ENCODE measurements at regions not wholly inside any gene's neighbourhood (a gene's known extent, or its start where the extent isn't known, plus 50 kb on each side); places are given as distances from the start of the nearest gene placed in this dataset.

DNA sequence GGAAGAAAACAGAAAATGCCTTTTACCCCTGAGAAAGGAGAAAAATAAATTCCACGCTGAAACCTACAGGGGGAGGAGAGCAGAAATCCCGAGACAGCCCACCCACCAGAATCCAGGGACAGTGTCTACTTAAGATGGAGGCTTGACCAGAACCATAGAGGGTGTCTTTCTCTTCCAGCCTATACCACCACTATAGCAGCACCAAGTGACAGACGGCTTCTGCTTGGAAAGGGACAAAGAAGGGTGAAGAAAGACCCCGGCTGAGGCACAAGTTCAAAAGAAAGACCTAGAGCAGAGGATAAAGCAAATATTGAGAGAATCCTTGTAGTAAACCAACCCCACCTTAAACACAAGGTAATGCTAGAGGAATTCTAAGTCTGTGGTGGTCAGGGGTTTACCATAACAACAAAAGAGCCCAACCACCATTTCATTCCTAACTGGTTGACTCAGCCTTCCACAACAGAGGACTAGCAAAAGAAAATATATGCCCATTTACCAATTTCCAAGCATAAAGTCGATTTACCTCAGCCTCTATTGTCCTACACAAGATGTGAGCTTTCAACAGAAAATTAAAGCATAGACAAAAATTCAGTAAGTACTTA, 105.3 kb upstream of the FOXG1 start:
- DNase-seq (no peak), ATAC-seq (no peak)
- H3K4me3 Mint-ChIP-seq = no peak overlapping the region
- H3K4me1 Mint-ChIP-seq = no peaks in the 10 kb centered on the region
- H3K36me3 Mint-ChIP-seq = no peaks in the 10 kb centered on the region
- CTCF ChIA-PET = no interaction called here
- H3K27me3 Mint-ChIP-seq = no peaks in the 10 kb centered on the region
- peaks cover 3% of the 10 kb centered on the region for H3K9me3 Mint-ChIP-seq (ENCODE audit: low read depth)
- no peak overlapping the region for H3K27ac Mint-ChIP-seq

DNA sequence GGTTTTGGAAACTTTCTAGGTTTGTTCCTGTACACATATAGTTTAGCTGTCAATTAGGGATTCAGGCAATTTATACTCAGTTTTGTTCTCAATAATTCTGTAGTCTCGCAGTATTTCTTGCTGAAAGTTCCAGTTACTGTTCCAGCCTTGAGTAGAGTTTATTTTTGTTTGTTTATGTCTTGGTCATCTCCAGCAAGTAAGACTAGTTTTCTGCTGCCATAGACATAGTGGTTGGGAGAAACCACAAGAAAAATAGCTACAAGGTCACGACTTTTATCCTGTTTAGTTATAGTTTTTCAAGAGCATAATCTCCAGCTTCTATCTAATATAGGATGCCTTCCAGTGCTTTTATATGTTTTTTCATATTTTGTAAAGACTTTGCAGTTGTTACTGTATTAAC, 99.6 kb upstream of the FOXG1 start:
- CTCF ChIA-PET = no interaction called here

DNA sequence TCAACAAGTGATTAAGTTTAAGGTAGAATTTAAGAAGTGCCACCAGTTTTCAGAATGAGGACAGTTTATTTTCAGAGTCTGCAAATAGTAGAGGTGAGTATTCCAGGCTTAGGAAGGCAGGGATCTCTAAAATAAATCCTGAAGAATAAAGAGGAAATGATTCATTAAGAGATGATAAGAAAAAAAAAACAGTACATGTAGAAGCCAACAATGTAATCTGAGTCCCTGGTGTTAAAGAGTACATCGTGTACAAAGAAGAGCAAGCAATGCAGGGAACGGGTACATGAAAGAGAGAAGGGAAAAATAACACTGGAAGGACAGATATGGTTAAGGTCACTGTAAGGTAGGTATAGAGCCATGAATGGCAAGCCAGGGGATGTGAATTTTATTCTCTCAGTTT, 95.2 kb upstream of the FOXG1 start:
- ATAC-seq = no peak
- Mint-ChIP-seq H3K27me3 (no peaks in the 10 kb centered on the region), H3K4me1 (no peaks in the 10 kb centered on the region), H3K9me3 (ENCODE audit: low read depth) (peaks cover 18% of the 10 kb centered on the region), H3K36me3 (no peaks in the 10 kb centered on the region), H3K27ac (no peak overlapping the region), H3K4me3 (no peak overlapping the region)
- CTCF ChIA-PET = no interaction called here
- DNase-seq = no peak

More for the DNA sequence above, 99.6 kb upstream of the FOXG1 start:
- Mint-ChIP-seq H3K27ac (no peak overlapping the region), H3K9me3 (ENCODE audit: low read depth) (peaks cover 9% of the 10 kb centered on the region), H3K27me3 (no peaks in the 10 kb centered on the region), H3K36me3 (no peaks in the 10 kb centered on the region), H3K4me3 (no peak overlapping the region), H3K4me1 (no peaks in the 10 kb centered on the region)
- DNase-seq (no peak), ATAC-seq (no peak)

DNA sequence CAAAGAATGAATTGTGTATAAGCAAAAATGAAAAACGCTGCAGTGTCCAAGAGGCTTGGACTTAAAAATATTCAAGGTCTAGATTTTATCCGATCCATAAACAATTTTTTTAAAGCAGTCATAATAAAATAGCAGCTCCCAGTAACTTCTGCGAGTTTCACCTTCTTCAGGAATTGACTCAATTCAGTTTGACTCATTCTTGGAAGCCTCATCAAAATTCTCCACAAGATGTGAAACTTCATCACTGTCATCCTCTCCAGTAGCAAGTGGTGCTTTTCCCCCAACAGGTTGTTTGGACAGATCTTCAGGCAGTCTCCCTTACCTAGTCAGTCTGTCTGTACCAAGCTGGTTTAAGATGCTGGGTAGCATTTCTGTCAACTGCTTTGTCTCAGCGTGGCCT, 93.5 kb upstream of the FOXG1 start:
- H3K4me1 Mint-ChIP-seq = no peaks in the 10 kb centered on the region
- CTCF ChIA-PET = no interaction called here

DNA sequence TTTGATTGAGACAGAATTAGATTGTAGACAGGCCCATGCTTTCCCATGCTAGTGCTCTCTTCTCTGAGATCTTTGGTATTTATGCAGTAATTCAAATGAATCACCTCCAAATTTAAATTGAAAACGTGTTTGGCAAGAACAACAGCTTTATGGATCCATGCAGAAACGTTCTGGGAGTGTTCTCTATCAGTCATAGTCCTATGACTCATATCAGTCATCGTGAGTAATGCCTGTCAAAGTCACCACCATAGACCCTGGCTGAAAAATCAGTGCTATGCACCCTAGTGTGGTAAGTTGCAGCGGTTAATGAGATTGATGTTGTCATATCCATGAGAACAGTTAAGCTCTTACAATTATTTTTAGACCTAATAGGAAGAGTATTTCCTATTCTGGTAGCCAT, 90.1 kb upstream of the FOXG1 start:
- CTCF ChIA-PET = no interaction called here
- DNase-seq (no peak), ATAC-seq (no peak)
- peaks cover 20% of the 10 kb centered on the region for H3K9me3 Mint-ChIP-seq (ENCODE audit: low read depth)
- H3K4me1 Mint-ChIP-seq = no peaks in the 10 kb centered on the region
- no peak overlapping the region for H3K4me3 Mint-ChIP-seq
- H3K36me3 Mint-ChIP-seq = no peaks in the 10 kb centered on the region
- no peaks in the 10 kb centered on the region for H3K27me3 Mint-ChIP-seq
- no peak overlapping the region for H3K27ac Mint-ChIP-seq

More for the DNA sequence above, 93.5 kb upstream of the FOXG1 start:
- H3K27me3 Mint-ChIP-seq = no peaks in the 10 kb centered on the region
- H3K27ac Mint-ChIP-seq = no peak overlapping the region
- H3K4me3 Mint-ChIP-seq = no peak overlapping the region
- peaks cover 20% of the 10 kb centered on the region for H3K9me3 Mint-ChIP-seq (ENCODE audit: low read depth)
- no peak for ATAC-seq
- no peak for DNase-seq
- no peaks in the 10 kb centered on the region for H3K36me3 Mint-ChIP-seq

DNA sequence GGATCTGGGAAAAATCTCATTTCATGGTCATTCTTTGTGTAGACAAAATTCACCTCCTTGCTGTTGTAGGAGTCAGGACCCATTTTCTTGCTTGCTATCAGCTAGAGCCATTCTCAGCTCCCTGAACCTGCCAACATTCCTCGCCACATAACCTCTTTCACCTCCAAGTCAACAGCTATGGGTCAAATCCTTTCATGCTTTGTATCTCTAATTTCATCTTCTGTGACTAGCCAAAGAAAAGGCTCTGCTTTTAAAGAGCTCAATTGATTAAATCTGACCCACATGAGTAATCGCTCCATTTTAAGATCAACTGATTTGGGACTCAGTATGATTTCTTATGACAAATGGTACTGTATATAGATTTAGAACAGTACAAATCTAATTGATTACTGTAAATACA, 89.2 kb upstream of the FOXG1 start:
- H3K4me1 Mint-ChIP-seq = no peaks in the 10 kb centered on the region
- CTCF ChIA-PET = no interaction called here
- no peak overlapping the region for H3K4me3 Mint-ChIP-seq
- H3K36me3 Mint-ChIP-seq = no peaks in the 10 kb centered on the region
- H3K27me3 Mint-ChIP-seq = no peaks in the 10 kb centered on the region
- DNase-seq = no peak
- peaks cover 17% of the 10 kb centered on the region for H3K9me3 Mint-ChIP-seq (ENCODE audit: low read depth)
- no peak overlapping the region for H3K27ac Mint-ChIP-seq
- ATAC-seq = no peak

DNA sequence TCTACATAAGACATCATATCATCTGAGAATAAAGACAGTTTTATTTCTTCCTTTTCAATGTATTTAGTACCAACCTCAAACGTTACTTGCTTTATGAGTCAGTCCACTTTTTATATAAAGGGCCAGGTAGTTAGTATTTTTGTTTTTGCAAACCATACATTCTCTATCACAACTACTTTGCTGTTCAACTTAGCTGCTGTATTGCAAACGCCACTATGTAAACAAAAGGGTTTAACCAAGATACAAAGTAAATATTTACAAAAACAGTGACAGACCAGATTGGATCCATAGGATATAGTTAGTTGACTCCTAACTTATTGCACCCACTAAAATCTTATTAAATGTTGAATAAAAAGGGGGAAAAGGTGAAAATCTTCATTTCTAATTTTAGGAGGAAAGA, 87.7 kb upstream of the FOXG1 start:
- no peaks in the 10 kb centered on the region for H3K27me3 Mint-ChIP-seq
- no peak for ATAC-seq

DNA sequence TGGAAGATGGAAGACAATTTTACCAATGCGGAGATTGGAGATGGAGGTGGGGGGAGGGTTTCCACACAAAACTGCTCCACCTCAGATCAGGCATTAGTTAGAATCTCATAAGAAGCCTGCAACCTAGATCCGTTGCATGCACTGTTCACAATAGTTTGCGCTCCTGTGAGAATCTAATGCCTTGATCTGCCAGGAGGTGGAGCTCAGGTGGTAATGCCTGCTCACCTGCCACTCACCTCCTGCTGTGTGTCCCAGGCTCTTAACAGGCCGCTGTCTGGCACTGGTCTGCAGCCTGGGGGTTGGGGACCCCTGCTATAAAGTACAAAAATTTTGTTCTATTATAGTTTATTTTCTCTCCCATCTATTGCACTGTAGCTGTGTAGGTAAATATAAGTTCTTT, 84.9 kb upstream of the FOXG1 start:
- CTCF ChIA-PET = no interaction called here
- H3K9me3 Mint-ChIP-seq (ENCODE audit: low read depth) = peaks cover 17% of the 10 kb centered on the region
- H3K4me3 Mint-ChIP-seq = no peak overlapping the region
- H3K27me3 Mint-ChIP-seq = no peaks in the 10 kb centered on the region
- ATAC-seq = no peak
- DNase-seq = no peak
- H3K27ac Mint-ChIP-seq = no peak overlapping the region
- no peaks in the 10 kb centered on the region for H3K36me3 Mint-ChIP-seq
- no peaks in the 10 kb centered on the region for H3K4me1 Mint-ChIP-seq

More for the DNA sequence above, 87.7 kb upstream of the FOXG1 start:
- H3K36me3 Mint-ChIP-seq = no peaks in the 10 kb centered on the region
- CTCF ChIA-PET = no interaction called here
- no peak overlapping the region for H3K27ac Mint-ChIP-seq
- no peaks in the 10 kb centered on the region for H3K4me1 Mint-ChIP-seq
- H3K9me3 Mint-ChIP-seq (ENCODE audit: low read depth) = peaks cover 15% of the 10 kb centered on the region
- H3K4me3 Mint-ChIP-seq = no peak overlapping the region
- no peak for DNase-seq

DNA sequence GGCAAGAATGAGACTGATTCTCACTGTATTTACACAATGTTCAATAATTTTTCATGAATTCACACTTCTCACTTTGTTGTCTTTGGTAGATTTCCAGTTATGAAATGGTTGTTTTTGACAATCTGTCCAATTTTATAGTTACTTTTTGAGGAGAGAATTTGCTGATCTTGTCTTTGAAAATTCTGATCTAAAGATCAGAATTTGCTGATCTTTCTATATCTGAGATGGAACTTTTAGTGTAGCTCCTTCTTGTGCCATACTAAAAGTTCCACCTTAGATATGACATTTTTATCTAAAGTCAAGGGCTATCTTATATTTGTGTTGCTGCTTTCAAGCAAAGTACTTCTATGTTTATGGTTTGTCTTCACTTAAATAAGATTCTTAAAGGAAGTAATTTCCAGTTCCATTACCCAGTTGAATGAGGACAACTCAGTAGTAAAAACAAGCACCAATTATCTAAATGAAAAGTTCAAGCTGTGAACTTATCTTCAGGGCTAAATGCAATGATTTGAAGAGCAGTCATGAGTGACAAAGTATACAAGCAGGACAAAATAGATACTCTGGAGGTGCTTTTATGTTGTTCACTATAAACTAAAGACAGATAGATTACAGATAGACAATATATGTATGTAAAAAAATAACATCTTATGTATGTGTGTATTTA, 76.4 kb upstream of the FOXG1 start:
- no peak overlapping the region for H3K4me3 Mint-ChIP-seq
- ATAC-seq = no peak
- H3K27ac Mint-ChIP-seq = no peak overlapping the region
- no peaks in the 10 kb centered on the region for H3K36me3 Mint-ChIP-seq
- CTCF ChIA-PET = no interaction called here
- H3K27me3 Mint-ChIP-seq = no peaks in the 10 kb centered on the region
- peaks cover 9% of the 10 kb centered on the region for H3K9me3 Mint-ChIP-seq (ENCODE audit: low read depth)
- no peaks in the 10 kb centered on the region for H3K4me1 Mint-ChIP-seq
- no peak for DNase-seq

DNA sequence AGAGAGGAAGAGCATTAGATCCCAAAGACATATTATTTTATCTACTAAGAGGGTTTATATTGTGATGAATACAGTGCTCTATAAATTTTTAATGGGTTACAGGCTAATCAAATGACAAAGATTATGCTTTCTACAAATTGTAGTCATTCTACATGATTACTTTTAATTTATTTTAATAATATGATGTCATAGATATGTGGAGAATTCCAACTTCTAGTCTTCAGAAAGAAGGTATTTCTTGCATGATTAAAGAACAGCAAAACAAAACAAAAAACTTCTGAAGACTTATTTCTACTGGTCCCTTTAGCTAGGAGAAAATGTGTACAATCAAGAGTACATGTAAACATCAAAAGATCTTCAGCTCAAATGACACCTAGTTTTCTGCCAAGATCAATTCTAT, 71.5 kb upstream of the FOXG1 start:
- H3K27me3 Mint-ChIP-seq = no peaks in the 10 kb centered on the region
- no peaks in the 10 kb centered on the region for H3K36me3 Mint-ChIP-seq
- peaks cover 4% of the 10 kb centered on the region for H3K9me3 Mint-ChIP-seq (ENCODE audit: low read depth)
- no peak overlapping the region for H3K27ac Mint-ChIP-seq
- ATAC-seq (no peak), DNase-seq (no peak)
- no peaks in the 10 kb centered on the region for H3K4me1 Mint-ChIP-seq
- H3K4me3 Mint-ChIP-seq = no peak overlapping the region
- CTCF ChIA-PET = no interaction called here

DNA sequence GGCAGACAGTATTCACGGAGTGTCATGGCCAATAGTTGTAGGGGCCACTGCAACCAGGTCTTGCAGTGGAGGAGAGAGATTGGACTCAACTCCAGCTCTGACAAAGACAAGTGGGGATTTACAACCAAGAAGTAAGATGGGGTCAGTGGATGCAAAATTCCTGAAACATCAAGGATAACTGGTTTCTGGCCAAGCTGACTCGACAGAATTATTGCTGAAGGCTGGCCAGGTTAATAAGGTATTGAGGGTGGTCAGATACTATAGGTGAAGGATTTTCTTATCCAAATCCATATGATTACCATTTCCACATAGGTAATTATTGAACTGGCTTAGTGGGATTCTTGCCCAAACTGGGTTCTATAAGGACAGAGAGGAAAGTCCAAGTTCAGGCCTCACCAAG, 64.9 kb upstream of the FOXG1 start:
- Mint-ChIP-seq H3K4me3 (no peak overlapping the region), H3K4me1 (no peaks in the 10 kb centered on the region), H3K27me3 (no peaks in the 10 kb centered on the region), H3K36me3 (no peaks in the 10 kb centered on the region), H3K9me3 (ENCODE audit: low read depth) (peaks cover 13% of the 10 kb centered on the region), H3K27ac (no peak overlapping the region)
- ATAC-seq = no peak
- DNase-seq = no peak
- CTCF ChIA-PET = no interaction called here

DNA sequence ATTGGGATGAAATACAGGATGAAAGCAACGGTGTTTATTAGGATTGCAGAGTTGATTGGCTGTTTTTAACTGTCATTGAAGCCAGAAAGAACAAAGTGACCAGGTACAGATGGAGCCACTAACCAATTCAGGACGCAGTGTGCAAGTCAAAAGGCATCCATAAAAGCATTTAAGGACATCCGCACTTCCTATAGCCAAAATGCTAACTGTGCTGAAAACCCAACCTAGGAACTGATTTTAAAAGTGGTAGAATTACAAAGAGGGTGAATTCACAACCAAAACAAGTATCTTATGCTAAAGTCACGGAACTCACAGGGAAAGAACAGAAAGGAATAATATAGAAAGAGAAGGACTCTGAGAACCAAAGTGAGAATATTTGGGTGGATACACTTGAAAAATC, 63.1 kb upstream of the FOXG1 start:
- ATAC-seq = no peak
- DNase-seq = no peak
- peaks cover 10% of the 10 kb centered on the region for H3K9me3 Mint-ChIP-seq (ENCODE audit: low read depth)
- H3K36me3 Mint-ChIP-seq = no peaks in the 10 kb centered on the region
- H3K4me3 Mint-ChIP-seq = no peak overlapping the region
- no peak overlapping the region for H3K27ac Mint-ChIP-seq
- no peaks in the 10 kb centered on the region for H3K4me1 Mint-ChIP-seq
- CTCF ChIA-PET = no interaction called here
- H3K27me3 Mint-ChIP-seq = no peaks in the 10 kb centered on the region

DNA sequence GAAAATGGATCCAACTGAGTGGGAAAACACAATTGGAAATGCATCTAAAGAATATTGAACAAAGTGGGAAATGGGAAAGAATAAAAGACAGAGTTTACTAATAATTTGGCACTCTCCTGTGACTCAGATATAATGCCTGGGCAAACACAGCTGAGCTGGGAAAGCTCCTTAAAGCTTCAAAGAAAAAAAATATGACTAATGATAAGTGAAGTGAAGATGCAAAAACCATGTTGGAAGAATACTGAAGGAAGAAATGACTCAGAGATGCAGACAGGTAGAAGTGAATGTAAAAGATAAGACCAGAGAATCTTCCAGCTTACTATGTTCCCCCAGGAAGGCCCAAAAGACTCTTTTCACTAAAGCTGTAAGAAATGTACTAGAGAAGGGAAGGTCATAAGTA, 62.4 kb upstream of the FOXG1 start:
- Mint-ChIP-seq H3K4me1 (no peaks in the 10 kb centered on the region), H3K9me3 (ENCODE audit: low read depth) (peaks cover 10% of the 10 kb centered on the region), H3K4me3 (no peak overlapping the region), H3K27me3 (no peaks in the 10 kb centered on the region), H3K27ac (no peak overlapping the region), H3K36me3 (no peaks in the 10 kb centered on the region)
- CTCF ChIA-PET = no interaction called here
- DNase-seq = no peak
- no peak for ATAC-seq

DNA sequence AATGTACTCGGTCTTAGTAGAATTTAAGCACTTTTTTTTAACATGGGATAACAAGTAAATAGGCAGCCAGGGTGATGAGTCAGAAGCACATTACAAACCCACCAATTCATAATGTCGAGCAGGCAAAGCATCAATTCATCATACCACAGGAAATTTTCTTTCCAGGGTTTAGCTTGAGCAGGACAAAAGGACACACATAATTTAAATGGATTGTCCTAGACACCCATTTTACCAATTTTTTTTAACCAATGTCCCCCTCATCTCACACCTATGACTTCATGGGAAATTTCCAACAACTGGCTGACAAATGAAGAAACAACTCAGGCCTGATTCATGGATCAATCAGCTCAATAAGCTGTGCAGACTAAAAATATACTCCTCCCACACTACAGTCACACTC, 58.8 kb upstream of the FOXG1 start:
- ATAC-seq (no peak), DNase-seq (no peak)
- Mint-ChIP-seq H3K27ac (no peak overlapping the region), H3K36me3 (no peaks in the 10 kb centered on the region), H3K9me3 (ENCODE audit: low read depth) (peaks cover 17% of the 10 kb centered on the region), H3K27me3 (no peaks in the 10 kb centered on the region), H3K4me1 (no peaks in the 10 kb centered on the region), H3K4me3 (no peak overlapping the region)
- CTCF ChIA-PET = no interaction called here
